ENCODE measurements at regions not wholly inside any gene's neighbourhood (a gene's known extent, or its start where the extent isn't known, plus 50 kb on each side); places are given as distances from the start of the nearest gene placed in this dataset.
"Not testable (repeated sequence)": the region's sequence is repeated elsewhere in the genome, so short reads cannot be mapped to it uniquely, and the experiment has no call there.

- peak; percentile 62 for DNase-seq (ENCODE audit: low read depth)
- in situ Hi-C loops (cut with HindIII; ENCODE audit: low pct_unique_long_range_greater_than_20kb, low sequenced_read_pairs), result no loop called here
Measured at GRCh38 chr5:145531038-145531734, 304.0 kb downstream of the PRELID2 start.

DNA sequence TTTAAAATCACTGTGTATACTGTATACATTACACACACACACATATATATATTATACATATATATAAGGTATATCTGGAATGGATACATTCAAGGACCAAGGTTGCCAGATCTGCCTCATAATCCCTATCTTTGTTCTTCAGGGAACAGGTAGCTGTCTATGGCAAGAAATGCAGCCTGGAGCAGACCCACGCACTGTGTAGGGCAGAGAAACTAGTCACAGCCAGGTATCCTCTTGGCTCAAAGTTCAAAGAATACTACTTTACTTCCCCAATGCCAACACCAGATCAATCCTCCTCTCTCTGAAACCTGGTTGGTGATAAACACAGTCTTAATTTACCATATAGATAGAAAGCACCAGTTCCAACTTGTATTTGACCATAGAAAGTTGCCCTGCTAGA, 313.6 kb downstream of the PRELID2 start:
- in situ Hi-C loops (cut with HindIII; ENCODE audit: low pct_unique_long_range_greater_than_20kb, low sequenced_read_pairs), result no loop called here
- DNase-seq (ENCODE audit: low read depth), result no peak

- no peak for DNase-seq (ENCODE audit: low read depth)
- in situ Hi-C loops (cut with HindIII; ENCODE audit: low pct_unique_long_range_greater_than_20kb, low sequenced_read_pairs), result no loop called here
Measured at GRCh38 chr5:145521066-145521465, 314.1 kb downstream of the PRELID2 start.

DNA sequence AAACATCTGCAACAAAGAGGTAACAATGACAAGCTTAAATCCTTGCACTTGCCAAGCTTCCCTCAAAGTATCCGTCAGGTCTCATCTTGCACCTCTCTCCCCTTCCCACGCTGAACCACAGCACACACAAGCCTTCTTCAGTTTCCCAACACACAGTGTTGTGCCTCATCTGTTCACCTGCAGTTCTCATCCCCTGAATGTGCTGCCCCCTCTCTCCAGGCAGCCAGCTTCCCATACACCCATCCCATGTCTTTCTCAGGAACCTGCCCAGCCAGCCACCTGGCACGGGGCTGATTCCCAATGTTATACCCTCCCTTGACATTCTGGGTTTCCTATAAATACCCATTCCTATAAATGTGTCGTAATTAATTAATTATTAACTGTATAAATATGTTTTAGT, 314.8 kb downstream of the PRELID2 start:
- no peak for DNase-seq (ENCODE audit: low read depth)
- in situ Hi-C loops (cut with HindIII; ENCODE audit: low pct_unique_long_range_greater_than_20kb, low sequenced_read_pairs), result no loop called here

- in situ Hi-C loops (cut with HindIII; ENCODE audit: low pct_unique_long_range_greater_than_20kb, low sequenced_read_pairs); DNase-seq (ENCODE audit: low read depth): not testable (repeated sequence)
Measured at GRCh38 chr5:145517588-145517987, 317.6 kb downstream of the PRELID2 start.

DNA sequence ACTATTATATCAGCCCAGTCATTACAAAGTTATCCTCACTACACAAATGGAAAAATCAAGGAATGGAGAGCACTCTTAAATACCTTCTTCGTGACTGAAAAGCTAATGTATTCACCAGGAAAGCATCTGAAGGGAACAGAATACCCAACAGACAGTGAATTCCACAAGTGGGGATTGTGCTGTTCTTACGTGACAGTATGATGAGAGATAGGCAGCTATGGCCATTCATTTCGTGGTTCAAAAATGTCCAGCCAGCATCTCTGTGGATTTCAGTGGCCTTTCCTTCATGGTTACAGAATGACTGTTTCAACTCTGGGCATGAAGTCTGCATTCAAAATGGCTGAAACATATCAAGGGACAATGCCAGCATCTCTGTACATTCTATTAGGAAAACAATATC, 323.8 kb downstream of the PRELID2 start:
- DNase-seq (ENCODE audit: low read depth), result no peak
- in situ Hi-C loops (cut with HindIII; ENCODE audit: low pct_unique_long_range_greater_than_20kb, low sequenced_read_pairs), result no loop called here

GRCh38 chr5:145510769-145511168, 324.4 kb downstream of the PRELID2 start:
- no peak for DNase-seq (ENCODE audit: low read depth)
- in situ Hi-C loops (cut with HindIII; ENCODE audit: low pct_unique_long_range_greater_than_20kb, low sequenced_read_pairs), result no loop called here

DNA sequence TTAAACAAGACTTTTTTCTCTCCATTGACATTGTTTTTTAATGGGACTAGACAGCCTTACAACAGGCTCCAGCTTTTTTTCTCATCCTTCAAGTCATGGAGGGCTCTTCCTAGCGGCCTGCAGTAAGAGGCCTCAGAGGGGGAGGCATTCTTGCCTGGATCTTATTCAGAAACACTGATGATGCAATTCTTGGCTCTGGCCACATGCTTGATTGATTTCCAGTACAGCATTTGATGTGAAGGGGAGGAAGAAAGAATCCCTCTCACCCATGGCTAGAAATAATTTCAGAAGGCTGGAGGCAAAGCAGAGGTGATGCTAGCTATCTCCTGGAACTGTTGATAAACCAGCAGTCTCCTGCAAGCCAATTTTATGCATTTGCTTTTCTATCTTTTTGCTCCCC, 324.8 kb downstream of the PRELID2 start:
- in situ Hi-C loops (cut with HindIII; ENCODE audit: low pct_unique_long_range_greater_than_20kb, low sequenced_read_pairs), result no loop called here
- no peak for DNase-seq (ENCODE audit: low read depth)

GRCh38 chr5:145509336-145510136, 325.6 kb downstream of the PRELID2 start:
- in situ Hi-C loops (cut with HindIII; ENCODE audit: low pct_unique_long_range_greater_than_20kb, low sequenced_read_pairs), result no loop called here
- no peak for DNase-seq (ENCODE audit: low read depth)

- no peak for DNase-seq (ENCODE audit: low read depth)
- in situ Hi-C loops (cut with HindIII; ENCODE audit: low pct_unique_long_range_greater_than_20kb, low sequenced_read_pairs), result no loop called here
Measured at GRCh38 chr5:145506185-145506850, 328.8 kb downstream of the PRELID2 start.

DNA sequence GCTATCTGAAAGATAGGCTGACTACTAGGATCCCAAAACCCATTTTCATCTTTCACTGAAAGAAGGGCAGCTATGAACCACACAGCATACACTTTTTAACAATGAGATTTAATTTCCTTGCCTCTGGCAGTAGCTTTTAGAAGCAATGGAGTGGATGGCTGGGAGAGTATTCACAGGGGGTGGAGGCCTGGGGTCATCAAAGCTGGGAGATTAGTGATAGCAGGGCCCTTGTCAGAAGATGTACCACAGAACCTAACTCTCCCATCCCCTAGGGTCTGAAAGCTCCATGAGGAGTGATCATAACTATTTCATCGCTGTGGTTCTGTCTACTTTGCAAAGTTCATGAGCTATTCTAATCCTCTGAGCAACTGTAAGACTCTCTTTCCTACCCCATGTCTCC, 332.2 kb downstream of the PRELID2 start:
- DNase-seq (ENCODE audit: low read depth), result no peak
- in situ Hi-C loops (cut with HindIII; ENCODE audit: low pct_unique_long_range_greater_than_20kb, low sequenced_read_pairs), result no loop called here

- in situ Hi-C loops (cut with HindIII; ENCODE audit: low pct_unique_long_range_greater_than_20kb, low sequenced_read_pairs), result no loop called here
- peak; percentile 61 for DNase-seq (ENCODE audit: low read depth)
Measured at GRCh38 chr5:145500710-145501109, 334.4 kb downstream of the PRELID2 start.

- DNase-seq (ENCODE audit: low read depth), result no peak
- in situ Hi-C loops (cut with HindIII; ENCODE audit: low pct_unique_long_range_greater_than_20kb, low sequenced_read_pairs), result no loop called here
Measured at GRCh38 chr5:145499483-145499882, 335.7 kb downstream of the PRELID2 start.

DNA sequence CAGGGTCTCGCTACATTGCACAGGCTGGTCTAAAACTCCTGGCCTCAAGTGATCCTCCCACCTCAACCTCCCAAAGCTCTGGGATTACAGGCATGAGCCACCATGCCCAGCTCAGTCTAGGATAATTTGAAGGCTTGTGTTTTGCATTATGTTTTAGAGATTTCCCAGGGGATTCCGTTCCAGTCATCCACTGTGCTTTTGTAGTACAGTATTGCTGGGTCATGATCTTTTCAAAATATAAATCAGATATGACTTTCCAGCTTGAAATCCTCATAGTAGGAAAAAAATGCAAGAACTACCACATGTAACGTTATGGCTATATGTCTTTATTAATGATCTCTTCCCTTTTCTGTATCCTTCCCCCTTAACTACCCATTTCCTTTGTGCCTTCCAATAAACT, 338.1 kb downstream of the PRELID2 start:
- DNase-seq (ENCODE audit: low read depth), result no peak
- in situ Hi-C loops (cut with HindIII; ENCODE audit: low pct_unique_long_range_greater_than_20kb, low sequenced_read_pairs), result no loop called here

- peak; percentile 66 for DNase-seq (ENCODE audit: low read depth)
- in situ Hi-C loops (cut with HindIII; ENCODE audit: low pct_unique_long_range_greater_than_20kb, low sequenced_read_pairs), result no loop called here
Measured at GRCh38 chr5:145495741-145496140, 339.4 kb downstream of the PRELID2 start.

DNA sequence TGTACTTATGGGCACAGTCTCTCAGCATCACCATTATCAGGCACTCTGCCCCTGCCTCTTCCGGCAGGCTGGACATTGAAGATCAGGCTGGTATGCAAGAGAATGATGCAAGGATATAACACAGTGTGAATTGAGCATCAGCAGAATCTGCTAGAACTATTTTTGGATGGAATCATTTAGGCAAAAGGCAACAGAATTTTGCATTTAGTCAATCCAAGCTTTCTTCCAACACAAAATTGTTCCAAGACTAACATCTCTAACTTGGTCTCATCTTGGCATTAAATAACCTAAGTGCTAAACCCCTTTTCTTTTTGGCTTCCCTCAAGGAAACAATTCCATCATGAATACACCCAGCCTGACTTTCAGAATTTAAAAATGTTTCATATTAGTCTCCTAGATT, 339.9 kb downstream of the PRELID2 start:
- DNase-seq (ENCODE audit: low read depth), result no peak
- in situ Hi-C loops (cut with HindIII; ENCODE audit: low pct_unique_long_range_greater_than_20kb, low sequenced_read_pairs), result no loop called here

DNA sequence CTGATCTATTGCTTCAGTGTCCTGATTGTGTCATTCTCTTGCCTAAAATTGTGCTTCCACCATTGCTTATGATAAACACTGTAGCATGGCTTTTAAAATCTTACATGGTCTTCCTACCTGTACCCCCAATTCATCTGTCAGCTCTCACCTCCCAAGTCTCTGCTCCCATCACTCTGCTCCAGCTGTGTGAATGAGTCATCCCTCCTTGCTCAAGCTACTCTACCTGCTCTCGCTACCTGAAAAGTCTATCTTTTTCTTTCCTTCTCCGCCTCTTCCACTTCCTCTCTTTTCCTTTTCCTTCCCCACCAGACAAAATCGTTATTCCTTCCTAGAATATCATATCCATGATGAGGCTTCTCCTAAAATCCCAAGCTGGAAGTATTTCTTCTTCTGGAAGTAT, 341.7 kb downstream of the PRELID2 start:
- DNase-seq (ENCODE audit: low read depth), result no peak
- in situ Hi-C loops (cut with HindIII; ENCODE audit: low pct_unique_long_range_greater_than_20kb, low sequenced_read_pairs), result no loop called here

DNA sequence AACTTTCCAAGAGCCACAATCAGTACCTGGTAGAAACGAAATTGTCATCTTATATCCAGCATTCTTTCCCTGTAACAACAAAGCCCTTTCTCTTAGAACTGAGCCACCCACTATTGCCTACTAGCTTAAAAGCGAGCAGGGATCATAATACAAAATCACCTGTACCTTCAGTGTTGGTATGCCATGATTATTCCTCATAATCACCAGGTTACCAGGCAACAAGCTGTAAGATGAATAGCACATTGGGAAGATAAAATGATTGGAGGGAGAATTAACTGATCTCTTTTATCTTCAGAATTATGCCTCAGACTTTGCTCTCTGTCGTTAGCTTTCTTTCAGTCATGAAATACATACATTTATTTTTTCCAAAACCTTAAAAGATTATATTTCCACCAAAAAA, 345.6 kb downstream of the PRELID2 start:
- DNase-seq (ENCODE audit: low read depth), result no peak
- in situ Hi-C loops (cut with HindIII; ENCODE audit: low pct_unique_long_range_greater_than_20kb, low sequenced_read_pairs), result no loop called here

- in situ Hi-C loops (cut with HindIII; ENCODE audit: low pct_unique_long_range_greater_than_20kb, low sequenced_read_pairs), result no loop called here
- peak; percentile 46 for DNase-seq (ENCODE audit: low read depth)
Measured at GRCh38 chr5:145484158-145484557, 351.0 kb downstream of the PRELID2 start.
